SK-N-MC (cell line): ENCODE measurements at regions not wholly inside any gene's neighbourhood (a gene's known extent, or its start where the extent isn't known, plus 50 kb on each side); places are given as distances from the start of the nearest gene placed in this dataset.

ENCODE experiments used
- EZH2 ChIP-seq: fragments of 200-600 bp; sonication (generic); IDR thresholded peaks from one replicate; pipeline ENCODE4 v1.6.1; 2017; ENCODE audit warnings: antibody characterized with exemption
- POLR2AphosphoS5 ChIP-seq: IDR thresholded peaks from 2 replicates; pipeline ENCODE4 v1.6.1; 2012; ENCODE audit warnings: mild to moderate bottlenecking, low read depth, low read length, borderline replicate concordance

DNA sequence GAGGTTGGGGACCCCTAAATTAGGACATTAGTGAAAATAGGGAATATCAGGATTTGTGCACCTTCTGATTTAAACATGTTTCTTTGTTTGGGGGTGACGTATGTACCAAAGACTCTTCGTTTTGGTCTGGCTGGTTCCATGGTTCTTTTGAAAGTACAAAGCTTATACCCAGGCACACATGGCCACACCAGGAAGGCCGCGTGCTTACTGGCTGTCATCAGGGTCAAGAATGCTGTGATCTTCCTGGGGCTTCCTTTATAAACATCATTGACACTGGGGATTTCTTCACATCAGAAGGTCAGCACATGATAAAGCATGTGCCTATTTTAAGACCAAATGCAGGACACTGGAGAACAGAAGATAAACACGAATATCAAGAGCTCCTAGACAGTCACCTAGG is 230.6 kb upstream of the ID2 start:
- TF ChIP-seq POLR2AphosphoS5: no peak
- no peak for TF ChIP-seq EZH2
